ENCODE measurements at regions not wholly inside any gene's neighbourhood (a gene's known extent, or its start where the extent isn't known, plus 50 kb on each side); places are given as distances from the start of the nearest gene placed in this dataset.

DNA sequence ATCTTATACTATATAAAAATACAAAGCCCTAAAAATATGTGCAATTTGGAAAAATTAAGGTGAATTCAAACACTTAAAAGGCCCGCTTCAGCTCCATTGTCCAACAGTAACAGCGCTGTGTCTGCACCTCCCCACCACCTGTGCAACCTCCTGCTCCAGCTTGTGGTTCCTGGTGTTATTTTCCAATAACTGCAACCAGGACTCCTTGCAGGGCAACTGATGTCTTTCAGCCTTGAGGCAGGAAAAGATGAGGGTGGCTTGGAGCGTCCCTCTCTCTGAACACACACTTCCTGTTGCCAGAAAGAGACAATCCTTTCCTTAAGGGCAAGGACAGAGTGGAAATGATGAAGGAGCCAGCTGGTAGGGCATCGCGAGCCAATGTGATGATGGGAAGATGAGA is 336.0 kb downstream of the GLRX3 start:
- H3K4me3 ChIP-seq: no peak overlapping the region
- 76 to 79% methylated on average over 4 to 5 of the region's 5 CpGs for WGBS, 2 donors
- no peak for DNase-seq
- TF ChIP-seq, protein P1, sequence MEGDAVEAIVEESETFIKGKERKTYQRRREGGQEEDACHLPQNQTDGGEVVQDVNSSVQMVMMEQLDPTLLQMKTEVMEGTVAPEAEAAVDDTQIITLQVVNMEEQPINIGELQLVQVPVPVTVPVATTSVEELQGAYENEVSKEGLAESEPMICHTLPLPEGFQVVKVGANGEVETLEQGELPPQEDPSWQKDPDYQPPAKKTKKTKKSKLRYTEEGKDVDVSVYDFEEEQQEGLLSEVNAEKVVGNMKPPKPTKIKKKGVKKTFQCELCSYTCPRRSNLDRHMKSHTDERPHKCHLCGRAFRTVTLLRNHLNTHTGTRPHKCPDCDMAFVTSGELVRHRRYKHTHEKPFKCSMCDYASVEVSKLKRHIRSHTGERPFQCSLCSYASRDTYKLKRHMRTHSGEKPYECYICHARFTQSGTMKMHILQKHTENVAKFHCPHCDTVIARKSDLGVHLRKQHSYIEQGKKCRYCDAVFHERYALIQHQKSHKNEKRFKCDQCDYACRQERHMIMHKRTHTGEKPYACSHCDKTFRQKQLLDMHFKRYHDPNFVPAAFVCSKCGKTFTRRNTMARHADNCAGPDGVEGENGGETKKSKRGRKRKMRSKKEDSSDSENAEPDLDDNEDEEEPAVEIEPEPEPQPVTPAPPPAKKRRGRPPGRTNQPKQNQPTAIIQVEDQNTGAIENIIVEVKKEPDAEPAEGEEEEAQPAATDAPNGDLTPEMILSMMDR (IDR thresholded peaks at IDR 0.05): no peak
- TF ChIP-seq POLR2A (IDR thresholded peaks at IDR 0.05): no peak
- H3K27me3 ChIP-seq: no peaks in the 10 kb centered on the region
- H3K27ac ChIP-seq: no peak overlapping the region
- H3K4me1 ChIP-seq: no peaks in the 10 kb centered on the region
- no peaks in the 10 kb centered on the region for H3K36me3 ChIP-seq
- intact Hi-C loops (cut with DNase I): no loop called here
- peaks cover 0 to 20% (median 0%) of the 10 kb centered on the region in 3 donors for H3K9me3 ChIP-seq

- Histone ChIP-seq H3K36me3 (no peaks in the 10 kb centered on the region), H3K4me3 (no peak overlapping the region), H3K27ac (no peak overlapping the region), H3K9me3 (peaks cover 0 to 10% (median 0%) of the 10 kb centered on the region in 3 donors), H3K27me3 (no peaks in the 10 kb centered on the region), H3K4me1 (no peaks in the 10 kb centered on the region)
- intact Hi-C loops (cut with DNase I): no loop called here
- no peak for TF ChIP-seq POLR2A (IDR thresholded peaks at IDR 0.05)
- TF ChIP-seq, protein P1 (IDR thresholded peaks at IDR 0.05): no peak
- no peak for DNase-seq
- WGBS, 2 donors: 61 to 71% methylated on average over 9 of the region's 9 CpGs
Observed at GRCh38 chr10:130474591-130474990, 338.4 kb downstream of the GLRX3 start.

DNA sequence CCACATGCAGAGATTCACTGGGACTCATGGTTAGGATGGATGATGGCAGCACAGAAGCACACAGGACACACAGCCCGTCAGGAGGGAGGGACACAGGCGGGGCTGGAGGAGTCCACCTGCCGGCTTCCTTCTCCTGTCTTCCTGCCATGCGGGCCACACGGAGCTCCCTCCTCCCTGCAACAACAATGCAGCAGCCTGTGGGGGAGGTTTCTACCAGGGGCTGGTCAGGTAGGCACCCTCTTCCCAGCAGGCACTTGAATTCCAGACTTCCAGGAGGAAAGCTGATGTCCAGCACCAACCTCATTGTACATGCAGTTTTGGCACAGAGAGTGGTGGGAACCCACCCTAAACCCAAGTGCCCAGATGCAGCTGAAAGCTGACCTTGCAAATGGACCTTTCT is 341.2 kb downstream of the GLRX3 start:
- TF ChIP-seq, protein P1 (IDR thresholded peaks at IDR 0.05): no peak
- no peak for TF ChIP-seq POLR2A (IDR thresholded peaks at IDR 0.05)
- no peak for DNase-seq
- no peaks in the 10 kb centered on the region for H3K36me3 ChIP-seq
- no peak overlapping the region for H3K27ac ChIP-seq
- WGBS, 2 donors: 34% methylated on average over 3 of the region's 5 CpGs; no CpG with 5 or more reads in 1 of the 2 donors
- H3K4me1 ChIP-seq: no peaks in the 10 kb centered on the region
- intact Hi-C loops (cut with DNase I): no loop called here
- no peaks in the 10 kb centered on the region for H3K27me3 ChIP-seq
- no peak overlapping the region for H3K4me3 ChIP-seq
- no peaks in the 10 kb centered on the region for H3K9me3 ChIP-seq

- H3K4me1 ChIP-seq: no peaks in the 10 kb centered on the region
- H3K27ac ChIP-seq: no peak overlapping the region
- no peak for DNase-seq
- H3K36me3 ChIP-seq: no peaks in the 10 kb centered on the region
- 83% methylated on average over 3 of the region's 7 CpGs; no CpG with 5 or more reads in 1 of the 2 donors for WGBS, 2 donors
- no peaks in the 10 kb centered on the region for H3K9me3 ChIP-seq
- H3K27me3 ChIP-seq: no peaks in the 10 kb centered on the region
- intact Hi-C loops (cut with DNase I): no loop called here
- no peak for TF ChIP-seq POLR2A (IDR thresholded peaks at IDR 0.05)
- TF ChIP-seq, protein P1 (IDR thresholded peaks at IDR 0.05): no peak
- H3K4me3 ChIP-seq: no peak overlapping the region
Observed at GRCh38 chr10:130479146-130479545, 343.0 kb downstream of the GLRX3 start.

DNA sequence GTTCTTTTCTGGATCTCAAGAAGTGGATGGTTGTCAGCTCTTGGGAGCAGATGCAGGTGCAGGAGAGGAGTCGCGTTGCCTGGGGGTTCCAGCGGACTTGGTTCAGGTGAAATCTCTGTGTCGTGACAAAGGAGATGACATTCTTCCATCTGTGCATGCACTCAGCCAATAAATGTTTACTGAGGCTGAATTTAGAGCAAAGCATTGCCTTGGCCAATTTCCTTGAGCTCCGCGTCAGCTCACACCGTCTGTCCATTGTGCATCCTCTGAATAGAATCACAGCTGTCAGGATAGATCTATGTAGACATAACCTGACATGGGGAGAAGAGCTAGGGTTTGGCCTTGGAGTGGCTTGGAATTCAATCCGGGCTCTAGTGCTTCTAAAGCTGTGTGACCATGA is 343.7 kb downstream of the GLRX3 start:
- no peaks in the 10 kb centered on the region for H3K4me1 ChIP-seq
- 66 to 68% methylated on average over 7 to 8 of the region's 8 CpGs for WGBS, 2 donors
- no peak for DNase-seq

More for the DNA sequence above, 343.7 kb downstream of the GLRX3 start:
- no peak overlapping the region for H3K4me3 ChIP-seq
- TF ChIP-seq, protein P1 (IDR thresholded peaks at IDR 0.05): no peak
- H3K9me3 ChIP-seq: no peaks in the 10 kb centered on the region
- H3K27me3 ChIP-seq: no peaks in the 10 kb centered on the region
- H3K27ac ChIP-seq: no peak overlapping the region
- no peaks in the 10 kb centered on the region for H3K36me3 ChIP-seq
- intact Hi-C loops (cut with DNase I): no loop called here
